Pancreas (tissue), 10 donors: ENCODE measurements at regions not wholly inside any gene's neighbourhood (a gene's known extent, or its start where the extent isn't known, plus 50 kb on each side); places are given as distances from the start of the nearest gene placed in this dataset.

Experiments used
- ATAC-seq, 4 donors: fragments of 200-7000 bp; cut with Tn5 transposase; one replicate each; pipeline versions ENCODE4 v1.8.0 to v1.9.1; 2020; ENCODE audit warnings: mild to moderate bottlenecking in 4 of 4, moderate library complexity in 4 of 4
- DNase-seq, 6 donors: peaks; one replicate each; pipeline ENCODE4 v3.0.0-alpha.2; 2020
- FAIRE-seq: peaks from 2 replicates; lab custom pipeline; 2012; peaks lifted over from hg19 to GRCh38; lab: Jason Lieb, UNC
- H3K27ac ChIP-seq, 4 donors: fragments of 200-600 bp; sonication (generic); 1 replicate in 3 of 4; 2 replicates in 1 of 4; pipeline versions ENCODE4 v1.5.0 to v1.8.0; 2020
- H3K27me3 ChIP-seq, 4 donors: fragments of 200-600 bp; one replicate each; pipeline ENCODE4 v1.8.0; 2021
- H3K36me3 ChIP-seq, 3 donors: fragments of 200-600 bp; sonication (generic) in 1 of 3; one replicate each; pipeline versions ENCODE4 v1.5.0 to v1.8.0; 2020 to 2021
- H3K4me1 ChIP-seq, 3 donors: fragments of 200-600 bp; one replicate each; pipeline ENCODE4 v1.8.0; 2021
- H3K4me3 ChIP-seq, 4 donors: fragments of 200-600 bp; sonication (generic) in 2 of 4; one replicate each; pipeline versions ENCODE4 v1.5.0 to v1.8.0; 2020 to 2021
- H3K9me3 ChIP-seq, 4 donors: fragments of 200-600 bp; one replicate each; pipeline ENCODE4 v1.8.0; 2021
- WGBS, 2 donors: extraction: QIAGEN DNeasy Blood & Tissue Kit; methylation state at CpG; one replicate each; pipeline ENCODE4 v1.1.7; 2013; 5-methylcytosine and 5-hydroxymethylcytosine counted together
- intact Hi-C, 3 donors: fragments of 100-400 bp; cut with DNase I; formaldehyde crosslinking; loops; one replicate each; pipeline versions ENCODE4 v1.11.1 to v1.14.2; 2022
- TF ChIP-seq, protein P1 (sequence below), 4 donors: fragments of 200-600 bp; sonication (generic) in 3 of 4; IDR thresholded peaks; one replicate each; pipeline versions ENCODE4 v1.5.0 to v1.8.0; 2021; ENCODE audit warnings: antibody characterized with exemption in 4 of 4
- donor health status: healthy with polysubstance abuse.
- donor health status: DM: no; HTN: no; CAD: no; lungs with moderate emphysema.
- donor health status: DM: no; HTN: no; CAD: no.
- donor health status: control.
- donor health status: control.
- donor health status: Bipolar disorder and iron deficiency.
- donor health status: DM: yes; HTN: yes; CAD: no.
- donor health status: DM: no; HTN: no; CAD: no.
- donor health status: DM: no; HTN: no; CAD: no.
- donor health status: DM: yes; HTN: yes; CAD: no.

DNA sequence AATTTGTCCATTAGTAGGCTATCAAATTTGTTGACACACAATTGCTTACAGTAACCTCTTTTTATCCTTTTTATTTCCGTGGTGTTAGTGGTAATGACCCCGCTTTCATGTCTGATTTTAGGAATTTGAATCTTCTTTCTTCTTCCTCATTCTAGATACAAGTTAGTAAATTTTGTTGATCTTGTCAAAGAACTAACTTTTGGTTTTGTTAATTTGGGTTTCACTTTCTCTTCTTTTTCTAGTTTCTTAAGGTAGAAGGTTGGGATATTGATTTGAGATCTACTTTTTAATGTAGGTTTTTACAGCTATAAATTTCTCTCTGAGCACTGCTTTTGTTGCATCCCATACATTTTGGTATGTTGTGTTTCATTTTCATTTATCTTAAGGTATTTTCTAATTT is 53.3 kb upstream of the SLC7A1 start:
- no peak for ATAC-seq
- TF ChIP-seq, protein P1, sequence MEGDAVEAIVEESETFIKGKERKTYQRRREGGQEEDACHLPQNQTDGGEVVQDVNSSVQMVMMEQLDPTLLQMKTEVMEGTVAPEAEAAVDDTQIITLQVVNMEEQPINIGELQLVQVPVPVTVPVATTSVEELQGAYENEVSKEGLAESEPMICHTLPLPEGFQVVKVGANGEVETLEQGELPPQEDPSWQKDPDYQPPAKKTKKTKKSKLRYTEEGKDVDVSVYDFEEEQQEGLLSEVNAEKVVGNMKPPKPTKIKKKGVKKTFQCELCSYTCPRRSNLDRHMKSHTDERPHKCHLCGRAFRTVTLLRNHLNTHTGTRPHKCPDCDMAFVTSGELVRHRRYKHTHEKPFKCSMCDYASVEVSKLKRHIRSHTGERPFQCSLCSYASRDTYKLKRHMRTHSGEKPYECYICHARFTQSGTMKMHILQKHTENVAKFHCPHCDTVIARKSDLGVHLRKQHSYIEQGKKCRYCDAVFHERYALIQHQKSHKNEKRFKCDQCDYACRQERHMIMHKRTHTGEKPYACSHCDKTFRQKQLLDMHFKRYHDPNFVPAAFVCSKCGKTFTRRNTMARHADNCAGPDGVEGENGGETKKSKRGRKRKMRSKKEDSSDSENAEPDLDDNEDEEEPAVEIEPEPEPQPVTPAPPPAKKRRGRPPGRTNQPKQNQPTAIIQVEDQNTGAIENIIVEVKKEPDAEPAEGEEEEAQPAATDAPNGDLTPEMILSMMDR (IDR thresholded peaks at IDR 0.05): no peak
- H3K4me3 ChIP-seq: no peak overlapping the region
- no peaks in the 10 kb centered on the region for H3K4me1 ChIP-seq
- intact Hi-C loops: no loop called here
- H3K9me3 ChIP-seq: no peaks in the 10 kb centered on the region
- no peak for DNase-seq
- no peak overlapping the region for H3K27ac ChIP-seq
- 91 to 99% methylated on average over 2 of the region's 2 CpGs for WGBS, 2 donors
- no peak for FAIRE-seq
- no peaks in the 10 kb centered on the region for H3K36me3 ChIP-seq
- H3K27me3 ChIP-seq: no peaks in the 10 kb centered on the region
